Stimulated activated CD8-positive, alpha-beta memory T cell treated with anti-CD3 and anti-CD28 coated beads, Interleukin-15, amount 100 ng/mL, for 4 hours (primary cell): ENCODE measurements at regions not wholly inside any gene's neighbourhood (a gene's known extent, or its start where the extent isn't known, plus 50 kb on each side); places are given as distances from the start of the nearest gene placed in this dataset.

ENCODE experiments used
- DNase-seq, 2 donors: peaks; one replicate each; pipeline ENCODE4 v3.0.0-alpha.2; 2020; ENCODE audit warnings: low read depth in 2 of 2

- DNase-seq = no peak
Observed at GRCh38 chr1:48055876-48056764, 58.9 kb upstream of the TRABD2B start.

GRCh38 chr1:48054232-48054631, 57.0 kb upstream of the TRABD2B start:
- DNase-seq = no peak

DNA sequence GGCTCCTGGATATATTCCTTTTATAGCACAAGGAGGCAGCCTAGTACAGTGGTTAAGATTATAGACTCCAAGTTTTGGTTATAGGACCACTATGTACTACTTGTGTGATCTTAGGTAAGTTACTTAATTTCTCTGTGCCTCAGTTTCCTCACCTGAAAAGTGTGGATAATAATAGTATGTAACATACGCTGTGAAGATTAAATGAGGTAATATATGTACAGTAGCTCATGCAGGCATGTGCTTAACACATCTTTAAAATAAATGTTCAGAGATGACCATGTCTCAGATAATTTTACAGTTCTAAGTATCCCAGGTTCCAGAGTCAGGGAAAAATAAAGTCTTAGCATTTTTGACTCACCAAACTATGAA, 55.7 kb upstream of the TRABD2B start:
- DNase-seq = no peak

GRCh38 chr1:48051466-48052126, 54.4 kb upstream of the TRABD2B start:
- DNase-seq = no peak

- DNase-seq = no peak
Observed at GRCh38 chr1:48049823-48050535, 52.8 kb upstream of the TRABD2B start.

GRCh38 chr1:48048980-48049379, 51.8 kb upstream of the TRABD2B start:
- no peak for DNase-seq

GRCh38 chr1:48048064-48048463, 50.9 kb upstream of the TRABD2B start:
- no peak for DNase-seq

DNA sequence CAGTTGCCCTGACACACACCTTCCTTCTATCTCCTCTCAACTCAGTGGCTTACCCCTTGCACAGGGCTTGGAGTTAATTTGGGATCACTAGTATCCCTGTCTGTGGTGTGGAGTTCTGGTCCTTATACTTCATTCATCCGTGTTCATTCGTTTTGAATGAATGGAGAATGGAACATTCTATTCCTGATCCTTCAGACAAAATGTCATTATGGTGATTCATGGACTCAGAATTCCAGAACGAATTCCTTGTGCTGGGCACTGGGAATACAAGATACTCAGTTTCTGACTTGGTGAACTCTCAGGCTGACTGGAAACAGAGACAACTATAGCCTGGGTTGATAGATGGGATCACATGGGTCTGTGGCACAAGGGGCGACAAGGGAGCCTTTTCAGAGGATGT, 49.9 kb upstream of the TRABD2B start:
- no peak for DNase-seq
